ENCODE measurements at regions not wholly inside any gene's neighbourhood (a gene's known extent, or its start where the extent isn't known, plus 50 kb on each side); places are given as distances from the start of the nearest gene placed in this dataset.

DNA sequence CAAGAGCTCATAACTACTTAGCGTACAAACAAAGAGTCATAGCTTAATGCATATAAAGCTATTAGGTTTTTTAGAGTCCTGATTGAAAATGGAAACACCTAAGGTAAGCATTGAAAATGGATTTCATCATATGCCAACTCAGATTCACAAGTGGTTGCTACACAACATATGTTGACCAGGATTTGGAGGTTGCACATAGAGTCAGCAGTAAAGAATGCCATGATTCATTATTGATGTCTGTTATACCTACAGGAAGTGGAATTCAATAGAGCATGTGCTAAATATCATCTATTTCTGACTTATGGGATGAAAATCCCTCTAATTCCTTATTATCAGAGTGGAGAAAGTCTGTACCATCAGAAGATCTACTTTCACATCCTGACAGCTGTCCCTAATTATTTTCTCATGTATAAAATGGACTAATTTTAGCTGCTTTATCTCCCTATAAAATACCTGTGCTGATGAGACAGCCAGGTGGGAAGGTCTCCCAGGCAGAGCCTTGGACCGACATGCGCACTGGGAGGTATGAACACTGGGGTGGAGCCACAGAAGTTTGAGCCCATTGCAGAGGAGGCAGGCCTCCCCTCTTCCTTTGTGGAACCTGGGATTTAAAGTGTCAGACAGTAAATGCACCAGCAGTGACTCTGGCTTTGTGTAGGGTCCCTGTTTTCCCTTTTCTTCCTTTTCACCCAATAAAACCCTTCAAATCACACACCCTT lies 204.2 kb downstream of the AASDHPPT start:
- Histone ChIP-seq H3K27ac (ENCODE audit: low read depth in 1 of 2, low read length in 1 of 2) (no peak overlapping the region), H3K9me3 (ENCODE audit: control insufficient read depth in 2 of 2, insufficient read depth in 1 of 2, low read length in 1 of 2) (no peaks in the 10 kb centered on the region), H3K4me1 (ENCODE audit: control insufficient read depth in 2 of 2, insufficient read depth in 2 of 2, low read length in 2 of 2) (no peaks in the 10 kb centered on the region), H3K4me3 (ENCODE audit: low read length in 2 of 2) (no peak overlapping the region), H3K27me3 (ENCODE audit: control insufficient read depth in 2 of 2, insufficient read depth in 1 of 2, low read length in 1 of 2) (no peaks in the 10 kb centered on the region), H3K36me3 (ENCODE audit: control insufficient read depth in 2 of 2, insufficient read depth in 2 of 2, low read length in 1 of 2) (no peaks in the 10 kb centered on the region)
- DNase-seq (ENCODE audit: low read depth in 6 of 9, low spot score in 9 of 9): no peak
- 97% methylated on average over 3 of the region's 3 CpGs for WGBS

DNA sequence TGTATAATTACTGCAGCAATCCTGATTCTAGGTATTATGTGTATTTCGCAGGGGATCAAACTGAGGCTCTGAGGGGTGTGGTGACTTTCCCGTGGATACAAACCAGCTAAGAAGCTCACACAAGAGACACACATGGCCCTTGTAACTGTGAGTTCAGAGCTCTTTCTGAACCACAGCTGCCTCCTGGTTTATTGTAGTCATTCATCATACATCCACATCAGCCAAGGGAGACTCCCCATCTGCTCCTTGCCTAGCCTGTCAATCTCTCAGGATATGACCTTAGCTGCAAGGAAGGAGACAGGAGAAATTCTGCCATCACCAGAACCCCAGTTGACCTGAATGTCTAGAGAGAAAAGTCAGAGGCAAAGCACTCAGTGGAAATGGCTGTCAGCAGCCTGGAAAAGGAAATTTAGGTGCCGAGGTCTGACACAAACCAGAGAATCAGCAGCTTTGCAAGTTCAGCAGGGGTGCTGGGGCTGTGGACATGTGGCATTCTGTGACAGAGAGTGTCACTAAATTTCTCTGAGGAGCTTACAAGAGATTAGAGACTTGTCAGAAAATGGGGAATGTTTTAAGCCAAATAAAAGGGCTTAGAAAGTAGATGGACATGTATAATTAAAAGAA lies 209.5 kb downstream of the AASDHPPT start:
- WGBS: 55% methylated on average over 3 of the region's 3 CpGs

DNA sequence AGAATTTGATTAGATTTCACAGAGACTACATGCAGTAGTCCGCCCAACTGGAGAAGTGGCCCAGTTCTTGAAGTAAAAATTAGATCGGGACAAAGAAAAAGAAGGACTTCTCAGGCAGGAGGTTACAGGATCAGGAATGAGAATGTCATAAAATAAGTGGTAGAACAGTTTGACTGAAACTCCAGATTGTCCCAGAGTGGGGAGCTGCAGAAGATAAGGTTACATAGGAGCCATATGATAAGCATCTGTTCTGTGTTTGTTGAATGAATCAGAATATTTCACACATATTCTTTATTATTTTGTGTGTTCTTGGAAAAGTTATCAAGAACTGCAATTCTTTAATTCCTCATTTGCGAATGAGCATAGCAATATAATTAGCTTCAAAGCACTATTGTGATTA lies 210.6 kb downstream of the AASDHPPT start:
- Histone ChIP-seq H3K27me3 (ENCODE audit: control insufficient read depth in 2 of 2, insufficient read depth in 1 of 2, low read length in 1 of 2) (no peaks in the 10 kb centered on the region), H3K4me3 (ENCODE audit: low read length in 2 of 2) (no peak overlapping the region), H3K9me3 (ENCODE audit: control insufficient read depth in 2 of 2, insufficient read depth in 1 of 2, low read length in 1 of 2) (no peaks in the 10 kb centered on the region), H3K27ac (ENCODE audit: low read depth in 1 of 2, low read length in 1 of 2) (no peak overlapping the region), H3K36me3 (ENCODE audit: control insufficient read depth in 2 of 2, insufficient read depth in 2 of 2, low read length in 1 of 2) (no peaks in the 10 kb centered on the region), H3K4me1 (ENCODE audit: control insufficient read depth in 2 of 2, insufficient read depth in 2 of 2, low read length in 2 of 2) (no peaks in the 10 kb centered on the region)
- 92% methylated on average over 3 of the region's 3 CpGs for WGBS
- no peak for DNase-seq (ENCODE audit: low read depth in 6 of 9, low spot score in 9 of 9)

More for the DNA sequence above, 209.5 kb downstream of the AASDHPPT start:
- H3K36me3 ChIP-seq (ENCODE audit: control insufficient read depth in 2 of 2, insufficient read depth in 2 of 2, low read length in 1 of 2): no peaks in the 10 kb centered on the region
- no peaks in the 10 kb centered on the region for H3K9me3 ChIP-seq (ENCODE audit: control insufficient read depth in 2 of 2, insufficient read depth in 1 of 2, low read length in 1 of 2)
- no peaks in the 10 kb centered on the region for H3K4me1 ChIP-seq (ENCODE audit: control insufficient read depth in 2 of 2, insufficient read depth in 2 of 2, low read length in 2 of 2)
- no peaks in the 10 kb centered on the region for H3K27me3 ChIP-seq (ENCODE audit: control insufficient read depth in 2 of 2, insufficient read depth in 1 of 2, low read length in 1 of 2)
- DNase-seq (ENCODE audit: low read depth in 6 of 9, low spot score in 9 of 9): no peak
- H3K4me3 ChIP-seq (ENCODE audit: low read length in 2 of 2): no peak overlapping the region
- no peak overlapping the region for H3K27ac ChIP-seq (ENCODE audit: low read depth in 1 of 2, low read length in 1 of 2)

DNA sequence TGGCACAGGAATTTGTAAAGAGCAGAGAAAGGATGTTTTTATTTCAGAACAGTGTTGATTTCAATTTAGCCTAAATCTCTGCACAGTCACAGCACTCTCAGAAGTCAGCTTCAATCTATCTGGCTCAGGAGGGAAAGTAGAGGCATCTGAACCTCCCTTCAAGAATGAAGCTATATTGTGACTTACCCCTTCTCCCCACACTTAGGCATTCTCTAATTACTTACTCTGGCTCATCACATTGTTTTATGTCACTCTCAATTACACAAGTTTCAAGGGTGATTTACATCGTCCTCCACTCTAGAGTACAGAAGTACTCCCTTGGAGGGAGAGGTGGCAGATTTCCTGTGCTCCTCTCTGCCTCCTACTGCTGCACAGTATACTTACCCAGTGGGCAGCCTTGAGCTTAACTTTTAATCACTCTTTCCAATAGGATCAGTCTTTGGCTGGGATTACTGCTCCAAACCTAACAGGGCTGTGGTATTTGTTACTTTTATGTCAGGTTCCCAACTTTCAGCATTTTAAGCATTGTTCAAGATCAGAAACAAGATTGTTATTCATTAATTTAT lies 211.4 kb downstream of the AASDHPPT start:
- Histone ChIP-seq H3K27me3 (ENCODE audit: control insufficient read depth in 2 of 2, insufficient read depth in 1 of 2, low read length in 1 of 2) (no peaks in the 10 kb centered on the region), H3K4me1 (ENCODE audit: control insufficient read depth in 2 of 2, insufficient read depth in 2 of 2, low read length in 2 of 2) (no peaks in the 10 kb centered on the region), H3K27ac (ENCODE audit: low read depth in 1 of 2, low read length in 1 of 2) (no peak overlapping the region), H3K36me3 (ENCODE audit: control insufficient read depth in 2 of 2, insufficient read depth in 2 of 2, low read length in 1 of 2) (no peaks in the 10 kb centered on the region), H3K9me3 (ENCODE audit: control insufficient read depth in 2 of 2, insufficient read depth in 1 of 2, low read length in 1 of 2) (no peaks in the 10 kb centered on the region), H3K4me3 (ENCODE audit: low read length in 2 of 2) (no peak overlapping the region)
- no peak for DNase-seq (ENCODE audit: low read depth in 6 of 9, low spot score in 9 of 9)
- WGBS: 61% methylated on average over 1 of the region's 1 CpG

DNA sequence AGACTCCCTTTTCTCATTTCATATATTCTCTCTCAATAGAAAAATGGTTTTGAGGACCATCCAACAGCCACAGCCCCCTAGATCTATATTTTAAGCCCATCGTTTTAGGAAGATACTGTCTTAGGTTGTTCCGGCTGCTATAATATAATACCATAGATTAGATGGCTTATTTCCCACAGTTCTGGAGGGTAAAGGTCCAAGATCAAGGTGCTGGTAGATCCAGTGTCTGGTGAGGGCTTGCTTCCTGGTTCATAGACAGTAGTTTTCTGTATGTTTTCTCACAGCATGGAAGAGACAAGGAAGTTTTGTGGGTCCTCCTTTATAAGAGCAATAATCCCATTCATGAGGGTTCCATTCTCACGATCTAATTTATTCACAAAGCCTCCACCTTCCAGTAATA lies 215.1 kb downstream of the AASDHPPT start:
- Histone ChIP-seq H3K36me3 (ENCODE audit: control insufficient read depth in 2 of 2, insufficient read depth in 2 of 2, low read length in 1 of 2) (no peaks in the 10 kb centered on the region), H3K4me1 (ENCODE audit: control insufficient read depth in 2 of 2, insufficient read depth in 2 of 2, low read length in 2 of 2) (no peaks in the 10 kb centered on the region), H3K4me3 (ENCODE audit: low read length in 2 of 2) (no peak overlapping the region), H3K27me3 (ENCODE audit: control insufficient read depth in 2 of 2, insufficient read depth in 1 of 2, low read length in 1 of 2) (no peaks in the 10 kb centered on the region), H3K27ac (ENCODE audit: low read depth in 1 of 2, low read length in 1 of 2) (no peak overlapping the region), H3K9me3 (ENCODE audit: control insufficient read depth in 2 of 2, insufficient read depth in 1 of 2, low read length in 1 of 2) (peaks cover 0 to 1% of the 10 kb centered on the region in 2 donors)
- DNase-seq (ENCODE audit: low read depth in 6 of 9, low spot score in 9 of 9): no peak
- 93% methylated on average over 3 of the region's 3 CpGs for WGBS

DNA sequence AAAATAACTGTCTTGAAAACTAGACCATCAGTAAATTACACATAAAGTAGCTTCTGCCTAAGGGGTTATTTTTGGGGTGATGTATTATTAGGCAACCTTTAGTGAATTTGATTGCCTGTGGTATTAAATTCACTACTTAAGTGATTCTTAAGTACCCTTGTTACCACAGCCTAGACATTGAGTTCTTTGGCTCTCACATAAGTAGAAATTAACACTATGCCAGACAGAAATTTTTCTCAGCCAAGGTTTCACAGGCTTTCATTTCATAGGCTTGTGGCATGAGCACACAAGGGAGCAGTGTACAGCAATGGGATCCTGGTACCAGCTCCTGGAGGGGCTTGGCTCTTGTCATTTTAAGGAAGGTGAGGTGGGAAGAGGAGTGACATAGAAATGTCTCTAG lies 218.5 kb downstream of the AASDHPPT start:
- no peaks in the 10 kb centered on the region for H3K27me3 ChIP-seq (ENCODE audit: control insufficient read depth in 2 of 2, insufficient read depth in 1 of 2, low read length in 1 of 2)
- no peaks in the 10 kb centered on the region for H3K4me1 ChIP-seq (ENCODE audit: control insufficient read depth in 2 of 2, insufficient read depth in 2 of 2, low read length in 2 of 2)
- H3K9me3 ChIP-seq (ENCODE audit: control insufficient read depth in 2 of 2, insufficient read depth in 1 of 2, low read length in 1 of 2): peaks cover 1 to 2% of the 10 kb centered on the region in 2 donors
- H3K27ac ChIP-seq (ENCODE audit: low read depth in 1 of 2, low read length in 1 of 2): no peak overlapping the region
- no peak for DNase-seq (ENCODE audit: low read depth in 6 of 9, low spot score in 9 of 9)
- no peak overlapping the region for H3K4me3 ChIP-seq (ENCODE audit: low read length in 2 of 2)
- no peaks in the 10 kb centered on the region for H3K36me3 ChIP-seq (ENCODE audit: control insufficient read depth in 2 of 2, insufficient read depth in 2 of 2, low read length in 1 of 2)

DNA sequence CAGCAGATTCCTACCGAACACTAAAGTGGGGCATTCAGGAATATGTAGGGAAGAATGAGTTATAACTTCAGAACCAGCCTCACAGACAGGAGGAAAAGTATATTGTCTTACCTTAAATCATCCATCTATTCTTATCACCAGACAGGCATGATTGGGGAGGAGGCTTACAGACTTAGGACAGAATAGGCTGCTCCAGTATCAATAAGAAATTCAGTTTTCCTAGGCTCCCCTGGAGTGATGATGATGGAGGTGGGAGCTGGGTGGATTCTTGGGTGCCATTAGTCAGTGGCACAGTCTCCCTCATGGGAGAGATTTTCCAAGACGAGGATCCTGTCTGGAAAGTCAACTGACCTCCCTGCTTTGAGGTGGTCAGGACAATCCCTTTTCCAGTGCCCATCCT lies 225.0 kb downstream of the AASDHPPT start:
- no peaks in the 10 kb centered on the region for H3K27me3 ChIP-seq (ENCODE audit: control insufficient read depth in 2 of 2, insufficient read depth in 1 of 2, low read length in 1 of 2)
- H3K4me1 ChIP-seq (ENCODE audit: control insufficient read depth in 2 of 2, insufficient read depth in 2 of 2, low read length in 2 of 2): no peaks in the 10 kb centered on the region
- no peak overlapping the region for H3K4me3 ChIP-seq (ENCODE audit: low read length in 2 of 2)
- WGBS: 88% methylated on average over 2 of the region's 2 CpGs
- peaks cover 0 to 8% of the 10 kb centered on the region in 2 donors for H3K9me3 ChIP-seq (ENCODE audit: control insufficient read depth in 2 of 2, insufficient read depth in 1 of 2, low read length in 1 of 2)
- no peak for DNase-seq (ENCODE audit: low read depth in 6 of 9, low spot score in 9 of 9)
- no peak overlapping the region for H3K27ac ChIP-seq (ENCODE audit: low read depth in 1 of 2, low read length in 1 of 2)
- H3K36me3 ChIP-seq (ENCODE audit: control insufficient read depth in 2 of 2, insufficient read depth in 2 of 2, low read length in 1 of 2): no peaks in the 10 kb centered on the region

DNA sequence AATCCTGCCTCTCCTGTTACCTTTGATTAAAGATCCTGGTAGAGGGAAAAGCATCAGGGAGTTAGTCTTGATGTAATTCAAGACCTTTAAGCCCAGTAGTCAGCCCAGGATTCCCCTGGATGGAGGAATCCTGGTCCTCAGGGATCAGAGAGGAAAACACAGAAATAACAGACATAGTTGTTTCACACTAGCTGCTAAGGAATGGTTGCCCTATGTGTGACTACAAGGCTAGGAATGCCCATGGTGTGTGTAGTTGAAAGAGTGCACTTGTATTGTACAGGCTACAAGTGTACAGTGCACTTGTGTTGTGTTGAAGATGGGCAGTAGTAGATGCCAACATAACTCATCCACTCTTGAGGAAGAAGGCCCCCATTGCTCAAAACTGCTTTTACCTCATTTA lies 226.8 kb downstream of the AASDHPPT start:
- Histone ChIP-seq H3K27ac (ENCODE audit: low read depth in 1 of 2, low read length in 1 of 2) (no peak overlapping the region), H3K4me1 (ENCODE audit: control insufficient read depth in 2 of 2, insufficient read depth in 2 of 2, low read length in 2 of 2) (no peaks in the 10 kb centered on the region), H3K27me3 (ENCODE audit: control insufficient read depth in 2 of 2, insufficient read depth in 1 of 2, low read length in 1 of 2) (no peaks in the 10 kb centered on the region), H3K36me3 (ENCODE audit: control insufficient read depth in 2 of 2, insufficient read depth in 2 of 2, low read length in 1 of 2) (no peaks in the 10 kb centered on the region), H3K9me3 (ENCODE audit: control insufficient read depth in 2 of 2, insufficient read depth in 1 of 2, low read length in 1 of 2) (peaks cover 0 to 8% of the 10 kb centered on the region in 2 donors), H3K4me3 (ENCODE audit: low read length in 2 of 2) (no peak overlapping the region)
- DNase-seq (ENCODE audit: low read depth in 6 of 9, low spot score in 9 of 9): no peak

DNA sequence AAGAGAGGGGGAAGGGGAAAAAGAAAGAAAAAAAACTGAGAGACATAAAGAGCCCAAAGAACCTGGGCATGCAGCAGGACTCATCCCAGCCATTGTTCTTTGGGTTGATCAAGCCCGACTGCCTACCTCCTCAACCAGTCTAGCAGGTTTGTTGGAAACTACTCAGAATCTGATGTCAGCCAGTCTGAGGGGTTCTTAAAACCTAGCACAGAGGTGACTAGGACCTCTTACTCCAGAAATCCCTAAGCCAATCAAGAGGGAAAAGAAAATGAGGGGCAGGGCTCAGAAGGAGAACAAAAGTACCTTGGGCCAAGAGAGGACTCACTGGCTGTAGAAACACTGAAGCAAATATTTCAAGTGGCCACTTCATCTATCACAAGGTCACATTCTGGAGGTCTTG lies 228.0 kb downstream of the AASDHPPT start:
- WGBS: 96% methylated on average over 1 of the region's 1 CpG
- H3K27me3 ChIP-seq (ENCODE audit: control insufficient read depth in 2 of 2, insufficient read depth in 1 of 2, low read length in 1 of 2): no peaks in the 10 kb centered on the region

More for the DNA sequence above, 228.0 kb downstream of the AASDHPPT start:
- Histone ChIP-seq H3K4me3 (ENCODE audit: low read length in 2 of 2) (no peak overlapping the region), H3K36me3 (ENCODE audit: control insufficient read depth in 2 of 2, insufficient read depth in 2 of 2, low read length in 1 of 2) (no peaks in the 10 kb centered on the region), H3K27ac (ENCODE audit: low read depth in 1 of 2, low read length in 1 of 2) (no peak overlapping the region), H3K4me1 (ENCODE audit: control insufficient read depth in 2 of 2, insufficient read depth in 2 of 2, low read length in 2 of 2) (no peaks in the 10 kb centered on the region), H3K9me3 (ENCODE audit: control insufficient read depth in 2 of 2, insufficient read depth in 1 of 2, low read length in 1 of 2) (peaks cover 0 to 8% of the 10 kb centered on the region in 2 donors)
- DNase-seq (ENCODE audit: low read depth in 6 of 9, low spot score in 9 of 9): no peak
